GM12878 (cell line): ENCODE measurements at regions not wholly inside any gene's neighbourhood (a gene's known extent, or its start where the extent isn't known, plus 50 kb on each side); places are given as distances from the start of the nearest gene placed in this dataset.

ENCODE experiments used
- ATAC-seq: fragments of 200-7000 bp; cut with Tn5 transposase; 3 replicates; pipeline ENCODE4 v1.9.1; 2020; ENCODE audit warnings: mild to moderate bottlenecking, moderate library complexity
- BruUV-seq: library from RNA; stranded (reverse); fragments of 400-500 nt; replicated peaks from 2 replicates; lab custom pipeline; 2021; lab: Mats Ljungman, UMichigan
- CTCF ChIA-PET: fragments of 300-600 bp; sonication (Branson Sonifier 250); formaldehyde crosslinking; extraction: SDS; loops from one replicate; lab custom pipeline; 2021; ENCODE audit warnings: inconsistent platforms; lab: Yijun Ruan, JAX
- POLR2A ChIA-PET: fragments of 350-600 bp; formaldehyde crosslinking; extraction: SDS; loops from one replicate; lab custom pipeline; 2021; ENCODE audit warnings: inconsistent platforms; lab: Charles Lee
- RAD21 ChIA-PET: fragments of 300-600 bp; sonication (Branson Sonifier 250); formaldehyde crosslinking; loops from one replicate; lab custom pipeline; 2023; ENCODE audit warnings: antibody characterized with exemption; ENCODE audit not compliant: unreplicated experiment; lab: Charles Lee
- SMC1A ChIA-PET: fragments of 300-600 bp; sonication (Branson Sonifier 250); formaldehyde crosslinking; loops from one replicate; lab custom pipeline; 2023; ENCODE audit not compliant: unreplicated experiment, uncharacterized antibody; lab: Charles Lee
- DNase-seq: peaks from one replicate; pipeline ENCODE4 v3.0.0-alpha.2; 2011; ENCODE audit warnings: low read depth, low spot score
- FAIRE-seq: peaks from 3 replicates; lab custom pipeline; 2011; peaks lifted over from hg19 to GRCh38; lab: Jason Lieb, UNC
- H2AFZ ChIP-seq: 2 replicates; pipeline ENCODE4 v1.6.0; 2011; ENCODE audit warnings: low read depth, low read length, control low read depth; ENCODE audit not compliant: control insufficient read depth
- H3K27ac ChIP-seq: 2 replicates; pipeline ENCODE4 v1.5.1; 2011; ENCODE audit warnings: control low read depth; ENCODE audit not compliant: control insufficient read depth, insufficient read depth
- H3K27me3 ChIP-seq, 2 experiments: replicated peaks in 1 of 2; 2 replicates each; pipeline versions ENCODE4 v1.6.0 to v1.6.1; 2011; ENCODE audit warnings: low read length in 1 of 2; ENCODE audit not compliant: control insufficient read depth in 2 of 2, insufficient read depth in 2 of 2
- H3K36me3 ChIP-seq, 2 experiments: 2 replicates each; pipeline ENCODE4 v1.5.1; 2011; ENCODE audit warnings: low read length in 1 of 2; ENCODE audit not compliant: control insufficient read depth in 2 of 2, insufficient read depth in 2 of 2
- H3K4me1 ChIP-seq: 2 replicates; pipeline ENCODE4 v1.6.1; 2011; ENCODE audit warnings: mild to moderate bottlenecking, low read length, moderate library complexity, mixed read lengths; ENCODE audit not compliant: control insufficient read depth, insufficient read depth
- H3K4me2 ChIP-seq: 2 replicates; pipeline ENCODE4 v1.6.0; 2011; ENCODE audit warnings: control low read depth; ENCODE audit not compliant: control insufficient read depth, insufficient read depth
- H3K4me3 ChIP-seq: fragments of 200-600 bp; sonication (generic); 2 replicates; pipeline ENCODE4 v1.5.1; 2016
- H3K79me2 ChIP-seq: 2 replicates; pipeline ENCODE4 v1.6.0; 2011; ENCODE audit warnings: low read length; ENCODE audit not compliant: control insufficient read depth, insufficient read depth
- H3K9ac ChIP-seq: 2 replicates; pipeline ENCODE4 v1.8.0; 2011; ENCODE audit warnings: low read length, control low read depth, mixed read lengths; ENCODE audit not compliant: control insufficient read depth, insufficient read depth
- H3K9me3 ChIP-seq: replicated peaks from 3 replicates; pipeline ENCODE4 v1.5.1; 2011; ENCODE audit warnings: mild to moderate bottlenecking, low read length; ENCODE audit not compliant: control insufficient read depth, insufficient read depth
- H4K20me1 ChIP-seq: 2 replicates; pipeline ENCODE4 v1.6.0; 2011; ENCODE audit not compliant: control insufficient read depth, insufficient read depth
- CREB1 ChIP-seq: IDR thresholded peaks from 2 replicates; pipeline ENCODE4 v1.6.1; 2012; ENCODE audit warnings: low read depth, mild to moderate bottlenecking, inconsistent platforms
- HDGF ChIP-seq: fragments of 450-650 bp; IDR thresholded peaks from 2 replicates; pipeline ENCODE4 v1.6.1; 2016; ENCODE audit warnings: antibody characterized with exemption
- KDM1A ChIP-seq: fragments of 200-600 bp; sonication (generic); IDR thresholded peaks from 2 replicates; pipeline ENCODE4 v1.6.1; 2016; ENCODE audit warnings: borderline replicate concordance
- LARP7 ChIP-seq: fragments of 450-650 bp; IDR thresholded peaks from 2 replicates; pipeline ENCODE4 v1.6.1; 2017; ENCODE audit warnings: mild to moderate bottlenecking
- MEF2A ChIP-seq: IDR thresholded peaks from 2 replicates; pipeline ENCODE4 v1.6.1; 2011; ENCODE audit warnings: low read depth, mild to moderate bottlenecking, low read length, moderate library complexity; ENCODE audit not compliant: insufficient read depth
- MXI1 ChIP-seq: fragments of 150-350 bp; IDR thresholded peaks from 2 replicates; pipeline ENCODE4 v1.6.1; 2011; ENCODE audit warnings: low read depth, mild to moderate bottlenecking, inconsistent platforms, low read length, improper control_type of control experiment
- NFIC ChIP-seq: IDR thresholded peaks from 2 replicates; pipeline ENCODE4 v1.6.1; 2012; ENCODE audit warnings: low read depth, mild to moderate bottlenecking, inconsistent platforms, low read length, moderate library complexity
- RAD21 ChIP-seq: IDR thresholded peaks from 2 replicates; pipeline ENCODE4 v1.6.1; 2011; ENCODE audit warnings: mild to moderate bottlenecking, low read depth, low read length, moderate library complexity; ENCODE audit not compliant: insufficient read depth
- TCF3 ChIP-seq: IDR thresholded peaks from 2 replicates; pipeline ENCODE4 v1.6.1; 2012; ENCODE audit warnings: low read depth, mild to moderate bottlenecking, low read length, borderline replicate concordance; ENCODE audit not compliant: insufficient read depth
- YY1 ChIP-seq: IDR thresholded peaks from 2 replicates; pipeline ENCODE4 v1.6.1; 2011; ENCODE audit warnings: low read depth, mild to moderate bottlenecking, low read length
- ZNF274 ChIP-seq: IDR thresholded peaks from one replicate; pipeline ENCODE4 v1.8.0; 2011; ENCODE audit not compliant: insufficient read length, insufficient read depth
- WGBS: methylation state at CpG from one replicate; pipeline ENCODE4 v1.1.6; 2016; ENCODE audit warnings: low lambda C conversion rate; ENCODE audit not compliant: insufficient replicate concordance, insufficient coverage; ENCODE audit errors: missing lambda C conversion rate; 5-methylcytosine and 5-hydroxymethylcytosine counted together
- in situ Hi-C: fragments of 300-500 bp; cut with MboI; formaldehyde crosslinking; loops from 9 replicates; pipeline ENCODE4 v1.14.3; 2018; ENCODE audit warnings: mixed read lengths
- intact Hi-C: fragments of 100-400 bp; cut with micrococcal nuclease; formaldehyde crosslinking; loops from one replicate; pipeline ENCODE4 v1.14.2; 2022; ENCODE audit not compliant: unreplicated experiment
- TF ChIP-seq, protein P1 (sequence below): fragments of 450-650 bp; formaldehyde crosslinking; IDR thresholded peaks from 2 replicates; pipeline ENCODE4 v1.5.0; 2022; ENCODE audit warnings: mild to moderate bottlenecking, missing genetic modification characterization
- TF ChIP-seq, protein P2 (sequence below): IDR thresholded peaks from 2 replicates; pipeline ENCODE4 v1.6.1; 2012; ENCODE audit warnings: low read length, inconsistent platforms
- TF ChIP-seq, protein P3 (sequence below): fragments of 150-350 bp; IDR thresholded peaks from 2 replicates; pipeline ENCODE4 v1.6.1; 2016; ENCODE audit warnings: low read depth, low read length
- TF ChIP-seq, protein P4 (sequence below): IDR thresholded peaks from 2 replicates; pipeline ENCODE4 v1.6.1; 2012; ENCODE audit warnings: low read depth, low read length, improper control_type of control experiment

DNA sequence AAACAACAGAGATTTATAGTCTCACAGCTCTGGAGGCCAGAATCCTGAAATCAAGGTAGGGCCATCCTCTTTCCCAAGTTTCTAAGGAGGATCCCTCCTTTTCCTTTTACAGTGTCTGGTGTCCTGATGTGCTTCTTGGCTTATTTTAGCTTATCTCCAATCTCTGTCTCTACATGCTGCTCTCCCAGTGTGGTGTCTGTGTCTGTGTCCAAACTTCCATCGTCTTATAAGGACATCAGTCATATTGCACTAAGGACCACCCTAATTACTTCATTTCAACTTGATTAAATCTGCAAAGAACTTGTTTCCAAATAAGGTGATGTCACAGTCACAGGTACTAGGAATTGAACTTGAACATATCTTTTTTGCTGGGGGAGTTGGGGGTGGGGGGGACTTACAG is 529.6 kb downstream of the DHX35 start (continued):
- TF ChIP-seq, protein P1, sequence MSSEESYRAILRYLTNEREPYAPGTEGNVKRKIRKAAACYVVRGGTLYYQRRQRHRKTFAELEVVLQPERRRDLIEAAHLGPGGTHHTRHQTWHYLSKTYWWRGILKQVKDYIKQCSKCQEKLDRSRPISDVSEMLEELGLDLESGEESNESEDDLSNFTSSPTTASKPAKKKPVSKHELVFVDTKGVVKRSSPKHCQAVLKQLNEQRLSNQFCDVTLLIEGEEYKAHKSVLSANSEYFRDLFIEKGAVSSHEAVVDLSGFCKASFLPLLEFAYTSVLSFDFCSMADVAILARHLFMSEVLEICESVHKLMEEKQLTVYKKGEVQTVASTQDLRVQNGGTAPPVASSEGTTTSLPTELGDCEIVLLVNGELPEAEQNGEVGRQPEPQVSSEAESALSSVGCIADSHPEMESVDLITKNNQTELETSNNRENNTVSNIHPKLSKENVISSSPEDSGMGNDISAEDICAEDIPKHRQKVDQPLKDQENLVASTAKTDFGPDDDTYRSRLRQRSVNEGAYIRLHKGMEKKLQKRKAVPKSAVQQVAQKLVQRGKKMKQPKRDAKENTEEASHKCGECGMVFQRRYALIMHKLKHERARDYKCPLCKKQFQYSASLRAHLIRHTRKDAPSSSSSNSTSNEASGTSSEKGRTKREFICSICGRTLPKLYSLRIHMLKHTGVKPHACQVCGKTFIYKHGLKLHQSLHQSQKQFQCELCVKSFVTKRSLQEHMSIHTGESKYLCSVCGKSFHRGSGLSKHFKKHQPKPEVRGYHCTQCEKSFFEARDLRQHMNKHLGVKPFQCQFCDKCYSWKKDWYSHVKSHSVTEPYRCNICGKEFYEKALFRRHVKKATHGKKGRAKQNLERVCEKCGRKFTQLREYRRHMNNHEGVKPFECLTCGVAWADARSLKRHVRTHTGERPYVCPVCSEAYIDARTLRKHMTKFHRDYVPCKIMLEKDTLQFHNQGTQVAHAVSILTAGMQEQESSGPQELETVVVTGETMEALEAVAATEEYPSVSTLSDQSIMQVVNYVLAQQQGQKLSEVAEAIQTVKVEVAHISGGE (CRISPR knock-in tag): no peak

DNA sequence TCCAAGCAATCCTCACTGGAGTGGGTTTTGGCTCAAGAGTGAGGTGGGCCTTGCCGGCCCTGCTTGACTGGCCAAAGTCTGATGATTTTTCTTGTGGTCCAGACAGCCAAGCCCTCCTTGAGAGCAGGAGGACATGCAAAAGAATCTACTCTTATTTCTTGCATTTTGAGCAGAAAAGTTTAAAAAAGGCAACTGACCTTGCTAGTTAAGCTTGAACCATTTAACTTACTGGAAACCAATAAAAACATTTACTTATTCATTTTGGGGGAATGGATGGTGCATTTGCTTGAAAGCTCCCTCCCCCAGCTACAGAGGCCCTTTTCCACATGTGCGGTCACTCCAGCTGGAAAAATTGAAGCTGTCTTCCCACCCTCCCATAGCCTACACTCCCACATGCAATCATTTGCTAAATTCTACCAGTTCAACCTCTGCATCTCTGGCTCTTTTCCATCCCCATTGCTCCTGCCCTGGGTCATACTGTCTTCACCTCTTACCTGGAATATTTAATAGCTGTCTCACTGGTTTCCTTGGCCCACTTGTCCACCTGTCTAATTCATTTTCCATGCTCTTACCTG is 527.9 kb downstream of the DHX35 start:
- Histone ChIP-seq H4K20me1 (no peaks in the 10 kb centered on the region), H3K4me2 (no peak overlapping the region), H3K36me3 (no peaks in the 10 kb centered on the region), H3K27ac (no peak overlapping the region), H3K79me2 (no peaks in the 10 kb centered on the region), H3K4me1 (no peaks in the 10 kb centered on the region), H3K4me3 (no peak overlapping the region), H3K9ac (no peak overlapping the region), H2AFZ (no peak overlapping the region), H3K27me3 (0 out of 4 replicates have a peak, but pooled peaks cover 0 to 2% of the 10 kb centered on the region in 2 experiments), H3K9me3 (no peaks in the 10 kb centered on the region)
- WGBS: 57% methylated on average over 2 of the region's 2 CpGs
- no peak for DNase-seq
- intact Hi-C loops (no loop called here), in situ Hi-C loops (no loop called here)
- no peak for TF ChIP-seq NFIC
- no peak for TF ChIP-seq LARP7
- TF ChIP-seq, protein P2, sequence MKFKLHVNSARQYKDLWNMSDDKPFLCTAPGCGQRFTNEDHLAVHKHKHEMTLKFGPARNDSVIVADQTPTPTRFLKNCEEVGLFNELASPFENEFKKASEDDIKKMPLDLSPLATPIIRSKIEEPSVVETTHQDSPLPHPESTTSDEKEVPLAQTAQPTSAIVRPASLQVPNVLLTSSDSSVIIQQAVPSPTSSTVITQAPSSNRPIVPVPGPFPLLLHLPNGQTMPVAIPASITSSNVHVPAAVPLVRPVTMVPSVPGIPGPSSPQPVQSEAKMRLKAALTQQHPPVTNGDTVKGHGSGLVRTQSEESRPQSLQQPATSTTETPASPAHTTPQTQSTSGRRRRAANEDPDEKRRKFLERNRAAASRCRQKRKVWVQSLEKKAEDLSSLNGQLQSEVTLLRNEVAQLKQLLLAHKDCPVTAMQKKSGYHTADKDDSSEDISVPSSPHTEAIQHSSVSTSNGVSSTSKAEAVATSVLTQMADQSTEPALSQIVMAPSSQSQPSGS: no peak
- TF ChIP-seq, protein P3, sequence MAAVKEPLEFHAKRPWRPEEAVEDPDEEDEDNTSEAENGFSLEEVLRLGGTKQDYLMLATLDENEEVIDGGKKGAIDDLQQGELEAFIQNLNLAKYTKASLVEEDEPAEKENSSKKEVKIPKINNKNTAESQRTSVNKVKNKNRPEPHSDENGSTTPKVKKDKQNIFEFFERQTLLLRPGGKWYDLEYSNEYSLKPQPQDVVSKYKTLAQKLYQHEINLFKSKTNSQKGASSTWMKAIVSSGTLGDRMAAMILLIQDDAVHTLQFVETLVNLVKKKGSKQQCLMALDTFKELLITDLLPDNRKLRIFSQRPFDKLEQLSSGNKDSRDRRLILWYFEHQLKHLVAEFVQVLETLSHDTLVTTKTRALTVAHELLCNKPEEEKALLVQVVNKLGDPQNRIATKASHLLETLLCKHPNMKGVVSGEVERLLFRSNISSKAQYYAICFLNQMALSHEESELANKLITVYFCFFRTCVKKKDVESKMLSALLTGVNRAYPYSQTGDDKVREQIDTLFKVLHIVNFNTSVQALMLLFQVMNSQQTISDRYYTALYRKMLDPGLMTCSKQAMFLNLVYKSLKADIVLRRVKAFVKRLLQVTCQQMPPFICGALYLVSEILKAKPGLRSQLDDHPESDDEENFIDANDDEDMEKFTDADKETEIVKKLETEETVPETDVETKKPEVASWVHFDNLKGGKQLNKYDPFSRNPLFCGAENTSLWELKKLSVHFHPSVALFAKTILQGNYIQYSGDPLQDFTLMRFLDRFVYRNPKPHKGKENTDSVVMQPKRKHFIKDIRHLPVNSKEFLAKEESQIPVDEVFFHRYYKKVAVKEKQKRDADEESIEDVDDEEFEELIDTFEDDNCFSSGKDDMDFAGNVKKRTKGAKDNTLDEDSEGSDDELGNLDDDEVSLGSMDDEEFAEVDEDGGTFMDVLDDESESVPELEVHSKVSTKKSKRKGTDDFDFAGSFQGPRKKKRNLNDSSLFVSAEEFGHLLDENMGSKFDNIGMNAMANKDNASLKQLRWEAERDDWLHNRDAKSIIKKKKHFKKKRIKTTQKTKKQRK: no peak
- no peak for TF ChIP-seq YY1
- TF ChIP-seq TCF3: no peak
- TF ChIP-seq, protein P4, sequence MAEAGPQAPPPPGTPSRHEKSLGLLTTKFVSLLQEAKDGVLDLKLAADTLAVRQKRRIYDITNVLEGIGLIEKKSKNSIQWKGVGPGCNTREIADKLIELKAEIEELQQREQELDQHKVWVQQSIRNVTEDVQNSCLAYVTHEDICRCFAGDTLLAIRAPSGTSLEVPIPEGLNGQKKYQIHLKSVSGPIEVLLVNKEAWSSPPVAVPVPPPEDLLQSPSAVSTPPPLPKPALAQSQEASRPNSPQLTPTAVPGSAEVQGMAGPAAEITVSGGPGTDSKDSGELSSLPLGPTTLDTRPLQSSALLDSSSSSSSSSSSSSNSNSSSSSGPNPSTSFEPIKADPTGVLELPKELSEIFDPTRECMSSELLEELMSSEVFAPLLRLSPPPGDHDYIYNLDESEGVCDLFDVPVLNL: no peak
- TF ChIP-seq MXI1: no peak
- no peak for TF ChIP-seq ZNF274
- no peak for TF ChIP-seq RAD21
- TF ChIP-seq KDM1A: no peak
- no peak for TF ChIP-seq MEF2A
- TF ChIP-seq CREB1: no peak
- TF ChIP-seq HDGF: no peak
- ChIA-PET RAD21 (no interaction called here), POLR2A (no interaction called here), SMC1A (no interaction called here), CTCF (no interaction called here)
- no peak for ATAC-seq
- FAIRE-seq: no peak
- no TSS peak for BruUV-seq
